H9 (cell line): ENCODE measurements at regions not wholly inside any gene's neighbourhood (a gene's known extent, or its start where the extent isn't known, plus 50 kb on each side); places are given as distances from the start of the nearest gene placed in this dataset.
A peak's percentile ranks its signal among the peaks of the same experiment; 100 is the strongest.

ENCODE experiments used
- DNase-seq: peaks from one replicate; pipeline ENCODE4 v3.0.0-alpha.2; 2017
- H2AFZ ChIP-seq: one replicate; pipeline ENCODE4 v1.6.1; 2013; ENCODE audit warnings: mild to moderate bottlenecking, low read length, control low read depth, moderate library complexity
- H2AK5ac ChIP-seq: 2 replicates; pipeline ENCODE4 v1.6.1; 2013; ENCODE audit warnings: low read length, control low read depth, mixed read lengths; ENCODE audit not compliant: insufficient read length
- H2BK120ac ChIP-seq: one replicate; pipeline ENCODE4 v1.6.1; 2013; ENCODE audit warnings: low read depth, mild to moderate bottlenecking, low read length, control low read depth, inconsistent platforms; ENCODE audit not compliant: poor library complexity, severe bottlenecking
- H2BK12ac ChIP-seq: 2 replicates; pipeline ENCODE4 v1.6.1; 2013; ENCODE audit warnings: low read length, control low read depth, mixed read lengths, low read depth; ENCODE audit not compliant: insufficient read length
- H2BK15ac ChIP-seq: 2 replicates; pipeline ENCODE4 v1.6.1; 2013; ENCODE audit warnings: low read depth, low read length, control low read depth
- H2BK20ac ChIP-seq: one replicate; pipeline ENCODE4 v1.6.1; 2013; ENCODE audit warnings: low read depth, mild to moderate bottlenecking, low read length, control low read depth, inconsistent platforms; ENCODE audit not compliant: poor library complexity, severe bottlenecking
- H2BK5ac ChIP-seq: 2 replicates; pipeline ENCODE4 v1.6.1; 2013; ENCODE audit warnings: low read length, control low read depth, mixed read lengths; ENCODE audit not compliant: insufficient read length
- H3K14ac ChIP-seq: 2 replicates; pipeline ENCODE4 v1.6.1; 2013; ENCODE audit warnings: low read length, control low read depth; ENCODE audit not compliant: insufficient read depth
- H3K18ac ChIP-seq: 2 replicates; pipeline ENCODE4 v1.6.1; 2013; ENCODE audit warnings: low read depth, mild to moderate bottlenecking, mixed read lengths, low read length, control low read depth; ENCODE audit not compliant: insufficient read length
- H3K23ac ChIP-seq: 2 replicates; pipeline ENCODE4 v1.6.1; 2013; ENCODE audit warnings: low read length, control low read depth, mixed read lengths, low read depth; ENCODE audit not compliant: insufficient read length
- H3K23me2 ChIP-seq: 2 replicates; pipeline ENCODE4 v1.6.1; 2013; ENCODE audit warnings: low read depth, mild to moderate bottlenecking, mixed read lengths, low read length, control low read depth; ENCODE audit not compliant: insufficient read length, poor library complexity, severe bottlenecking
- H3K27ac ChIP-seq: 2 replicates; pipeline ENCODE4 v1.5.1; 2013; ENCODE audit warnings: low read length, control low read depth, mixed read lengths, low read depth; ENCODE audit not compliant: insufficient read length
- H3K27me3 ChIP-seq: 2 replicates; pipeline ENCODE4 v1.6.1; 2013; ENCODE audit warnings: low read length, control low read depth, inconsistent platforms; ENCODE audit not compliant: insufficient read depth
- H3K4ac ChIP-seq: 2 replicates; pipeline ENCODE4 v1.6.1; 2013; ENCODE audit warnings: low read depth, mild to moderate bottlenecking, control low read depth, inconsistent platforms, low read length, moderate library complexity
- H3K4me1 ChIP-seq: 2 replicates; pipeline ENCODE4 v1.6.1; 2013; ENCODE audit warnings: low read length, control low read depth, inconsistent platforms; ENCODE audit not compliant: insufficient read depth
- H3K4me2 ChIP-seq: 2 replicates; pipeline ENCODE4 v1.6.1; 2013; ENCODE audit warnings: low read length, control low read depth, mixed read lengths; ENCODE audit not compliant: insufficient read length, insufficient read depth
- H3K56ac ChIP-seq: 2 replicates; pipeline ENCODE4 v1.6.1; 2013; ENCODE audit warnings: low read depth, mild to moderate bottlenecking, mixed read lengths, low read length, control low read depth; ENCODE audit not compliant: insufficient read length
- H3K79me1 ChIP-seq: 2 replicates; pipeline ENCODE4 v1.6.1; 2013; ENCODE audit warnings: low read depth, mild to moderate bottlenecking, moderate library complexity, low read length, control low read depth, inconsistent platforms; ENCODE audit not compliant: insufficient read depth, poor library complexity, severe bottlenecking
- H3K79me2 ChIP-seq: 2 replicates; pipeline ENCODE4 v1.6.1; 2013; ENCODE audit warnings: low read length, control low read depth, inconsistent platforms; ENCODE audit not compliant: insufficient read depth
- H3K9ac ChIP-seq: 2 replicates; pipeline ENCODE4 v1.6.1; 2013; ENCODE audit warnings: low read length, control low read depth, mixed read lengths; ENCODE audit not compliant: insufficient read length; ENCODE audit errors: extremely low read depth
- H3K9me3 ChIP-seq: one replicate; pipeline ENCODE4 v1.6.1; 2013; ENCODE audit warnings: low read depth, low read length, inconsistent platforms; ENCODE audit not compliant: control insufficient read depth
- H3T11ph ChIP-seq: one replicate; pipeline ENCODE4 v1.6.1; 2013; ENCODE audit warnings: mild to moderate bottlenecking, low read length, control low read depth, inconsistent platforms
- H4K20me1 ChIP-seq: one replicate; pipeline ENCODE4 v1.6.1; 2013; ENCODE audit not compliant: control insufficient read depth, insufficient read length, insufficient read depth
- H4K5ac ChIP-seq: 2 replicates; pipeline ENCODE4 v1.6.1; 2013; ENCODE audit warnings: low read depth, mild to moderate bottlenecking, mixed read lengths, low read length, control low read depth; ENCODE audit not compliant: insufficient read length
- H4K8ac ChIP-seq: replicated peaks from 2 replicates; pipeline ENCODE4 v1.6.1; 2013; ENCODE audit warnings: low read length, control low read depth, mixed read lengths, low read depth; ENCODE audit not compliant: insufficient read length
- H4K91ac ChIP-seq: 2 replicates; pipeline ENCODE4 v1.6.1; 2013; ENCODE audit warnings: low read depth, mild to moderate bottlenecking, moderate library complexity, mixed read lengths, low read length, control low read depth; ENCODE audit not compliant: insufficient read length
- H3K27ac Mint-ChIP-seq, 3 experiments: 2 replicates in 2 of 3; 3 replicates in 1 of 3; pipeline ENCODE4 v1.8.0; 2020 to 2021; ENCODE audit warnings: mixed read lengths in 3 of 3, mild to moderate bottlenecking in 1 of 3, moderate library complexity in 1 of 3
- H3K27me3 Mint-ChIP-seq: 2 replicates; pipeline ENCODE4 v1.8.0; 2021; ENCODE audit warnings: low read depth, mild to moderate bottlenecking, moderate library complexity, mixed read lengths
- H3K36me3 Mint-ChIP-seq, 3 experiments: 2 replicates in 2 of 3; 3 replicates in 1 of 3; pipeline ENCODE4 v1.8.0; 2020 to 2021; ENCODE audit warnings: low read depth in 3 of 3, mixed read lengths in 3 of 3; ENCODE audit not compliant: insufficient read depth in 1 of 3
- H3K4me1 Mint-ChIP-seq, 2 experiments: 2 replicates each; pipeline ENCODE4 v1.8.0; 2020; ENCODE audit warnings: mixed read lengths in 2 of 2
- H3K4me3 Mint-ChIP-seq, 2 experiments: 2 replicates in 1 of 2; 3 replicates in 1 of 2; pipeline ENCODE4 v1.8.0; 2020 to 2021; ENCODE audit warnings: mild to moderate bottlenecking in 2 of 2, mixed read lengths in 2 of 2, moderate library complexity in 1 of 2
- H3K9me3 Mint-ChIP-seq, 2 experiments: 2 replicates in 1 of 2; 3 replicates in 1 of 2; pipeline ENCODE4 v1.8.0; 2020; ENCODE audit warnings: mild to moderate bottlenecking in 2 of 2, mixed read lengths in 2 of 2, moderate library complexity in 1 of 2
- WGBS: extraction: QIAGEN DNeasy Blood & Tissue Kit; methylation state at CpG from one replicate; pipeline ENCODE4 v1.1.7; 2013; ENCODE audit warnings: missing lambda C conversion rate, low lambda C conversion rate, mixed read lengths; ENCODE audit not compliant: insufficient read length; ENCODE audit errors: extremely low coverage; 5-methylcytosine and 5-hydroxymethylcytosine counted together
- TF ChIP-seq, protein P1 (sequence below): fragments of 200-600 bp; sonication (generic); conservative IDR thresholded peaks from 3 replicates; pipeline ENCODE4 v1.8.0; 2021; ENCODE audit warnings: antibody characterized with exemption, mild to moderate bottlenecking

DNA sequence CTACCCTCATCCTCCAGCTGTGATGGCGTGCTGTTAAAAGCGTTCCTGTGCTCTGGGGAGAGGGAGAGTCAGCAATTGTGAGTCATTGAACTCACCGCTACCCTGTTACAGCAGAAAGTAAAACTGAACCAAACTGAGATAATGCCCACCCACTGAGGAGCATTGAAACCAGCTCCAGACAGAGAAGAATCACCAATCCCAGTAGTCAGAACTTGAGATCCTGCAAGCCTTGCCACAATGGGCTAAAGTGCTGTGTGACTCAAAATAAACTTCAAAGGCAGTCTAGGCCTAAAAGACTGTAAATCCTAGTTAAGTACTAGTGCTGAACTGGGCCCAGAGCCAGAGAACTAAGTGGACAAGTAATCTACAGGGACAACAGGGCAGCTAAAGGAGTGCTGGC, 1394.2 kb upstream of the DIAPH2 start:
- H3K4me3 Mint-ChIP-seq = no peak overlapping the region
- Histone ChIP-seq H4K8ac (no peak overlapping the region), H2BK120ac (no peak overlapping the region), H3K23me2 (no peaks in the 10 kb centered on the region), H2BK20ac (no peak overlapping the region), H3K9me3 (no peaks in the 10 kb centered on the region), H3K4me1 (no peaks in the 10 kb centered on the region; the same call in 1 of the 2 replicates), H3K4ac (no peak overlapping the region), H3K18ac (no peak overlapping the region), H4K5ac (no peak overlapping the region), H3K56ac (no peak overlapping the region), H3K79me2 (no peaks in the 10 kb centered on the region), H3K4me2 (no peak overlapping the region), H3K79me1 (no peaks in the 10 kb centered on the region), H3K14ac (peak overlapping the region; percentile 55; the same call in 1 of the 2 replicates), H2BK5ac (no peak overlapping the region), H4K91ac (no peak overlapping the region), H3K27ac (no peak overlapping the region), H3K9ac (no peak overlapping the region), H2BK12ac (no peak overlapping the region), H2AK5ac (peak overlapping the region; percentile 33), H3T11ph (no peak overlapping the region), H4K20me1 (no peaks in the 10 kb centered on the region), H2AFZ (no peak overlapping the region), H3K27me3 (no peaks in the 10 kb centered on the region), H2BK15ac (no peak overlapping the region), H3K23ac (no peak overlapping the region)
- H3K9me3 Mint-ChIP-seq = peaks cover 3 to 4% of the 10 kb centered on the region in 2 experiments; a peak in 3 of 5 replicates
- H3K27ac Mint-ChIP-seq = no peak overlapping the region; a peak in 2 of 7 replicates
- no peak for DNase-seq
- no peaks in the 10 kb centered on the region; the same call in 1 of the 2 replicates for H3K27me3 Mint-ChIP-seq
- TF ChIP-seq, protein P1, sequence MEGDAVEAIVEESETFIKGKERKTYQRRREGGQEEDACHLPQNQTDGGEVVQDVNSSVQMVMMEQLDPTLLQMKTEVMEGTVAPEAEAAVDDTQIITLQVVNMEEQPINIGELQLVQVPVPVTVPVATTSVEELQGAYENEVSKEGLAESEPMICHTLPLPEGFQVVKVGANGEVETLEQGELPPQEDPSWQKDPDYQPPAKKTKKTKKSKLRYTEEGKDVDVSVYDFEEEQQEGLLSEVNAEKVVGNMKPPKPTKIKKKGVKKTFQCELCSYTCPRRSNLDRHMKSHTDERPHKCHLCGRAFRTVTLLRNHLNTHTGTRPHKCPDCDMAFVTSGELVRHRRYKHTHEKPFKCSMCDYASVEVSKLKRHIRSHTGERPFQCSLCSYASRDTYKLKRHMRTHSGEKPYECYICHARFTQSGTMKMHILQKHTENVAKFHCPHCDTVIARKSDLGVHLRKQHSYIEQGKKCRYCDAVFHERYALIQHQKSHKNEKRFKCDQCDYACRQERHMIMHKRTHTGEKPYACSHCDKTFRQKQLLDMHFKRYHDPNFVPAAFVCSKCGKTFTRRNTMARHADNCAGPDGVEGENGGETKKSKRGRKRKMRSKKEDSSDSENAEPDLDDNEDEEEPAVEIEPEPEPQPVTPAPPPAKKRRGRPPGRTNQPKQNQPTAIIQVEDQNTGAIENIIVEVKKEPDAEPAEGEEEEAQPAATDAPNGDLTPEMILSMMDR = no peak
- peaks cover 8 to 19% of the 10 kb centered on the region in 2 experiments for H3K4me1 Mint-ChIP-seq
- peaks cover 0 to 2% (median 0%) of the 10 kb centered on the region in 3 experiments; a peak in 2 of 7 replicates for H3K36me3 Mint-ChIP-seq
- WGBS = no CpG with 5 or more reads among the region's 3 CpGs
